ENCODE measurements at regions not wholly inside any gene's neighbourhood (a gene's known extent, or its start where the extent isn't known, plus 50 kb on each side); places are given as distances from the start of the nearest gene placed in this dataset.

DNA sequence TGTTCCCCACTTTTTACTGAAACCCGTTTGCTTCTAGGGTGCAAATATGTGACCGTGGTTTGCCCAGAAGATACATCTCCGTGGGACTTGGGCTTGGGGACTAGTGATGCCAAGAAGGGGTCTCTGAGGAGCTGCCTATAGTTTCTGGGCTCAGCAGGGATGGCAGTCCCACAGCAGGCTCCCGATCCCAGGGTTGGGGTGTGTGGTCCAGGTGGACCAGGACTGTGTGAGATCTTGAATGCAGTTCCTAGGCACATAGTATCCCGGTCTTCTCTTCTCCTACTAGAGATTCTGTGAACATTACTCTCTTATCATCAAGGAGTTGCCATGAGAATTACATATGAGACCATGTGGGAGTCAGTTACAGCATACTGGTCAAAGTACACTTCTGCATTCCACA, 435.8 kb upstream of the SPRED2 start:
- Histone ChIP-seq H3K4me1 (ENCODE audit: insufficient read depth, low read length, poor library complexity, severe bottlenecking) (peaks cover 31% of the 10 kb centered on the region), H3K36me3 (ENCODE audit: insufficient read depth, low read length, poor library complexity, severe bottlenecking) (no peaks in the 10 kb centered on the region), H3K9me3 (ENCODE audit: low read depth, low read length, poor library complexity, severe bottlenecking) (no peaks in the 10 kb centered on the region), H3K27me3 (replicated peaks; ENCODE audit: insufficient read depth, low read depth, low read length, poor library complexity) (no peaks in the 10 kb centered on the region), H3K27ac (ENCODE audit: low read depth, low read length, poor library complexity, severe bottlenecking) (no peak overlapping the region), H3K4me3 (ENCODE audit: low read depth, low read length, poor library complexity, severe bottlenecking) (no peak overlapping the region)
- no peak for DNase-seq (ENCODE audit: low spot score)
- BruUV-seq (replicated peaks) = no TSS peak
- intact Hi-C loops (cut with micrococcal nuclease; ENCODE audit: unreplicated experiment) = no loop called here
- ChIA-PET CTCF (no interaction called here), POLR2A (ENCODE audit: low non-redundant PET) (no interaction called here)
- no peak for TF ChIP-seq EZH2 (IDR thresholded peaks at IDR 0.05; ENCODE audit: borderline replicate concordance, low read depth, low read length, poor library complexity, severe bottlenecking)
- TF ChIP-seq, protein P1, sequence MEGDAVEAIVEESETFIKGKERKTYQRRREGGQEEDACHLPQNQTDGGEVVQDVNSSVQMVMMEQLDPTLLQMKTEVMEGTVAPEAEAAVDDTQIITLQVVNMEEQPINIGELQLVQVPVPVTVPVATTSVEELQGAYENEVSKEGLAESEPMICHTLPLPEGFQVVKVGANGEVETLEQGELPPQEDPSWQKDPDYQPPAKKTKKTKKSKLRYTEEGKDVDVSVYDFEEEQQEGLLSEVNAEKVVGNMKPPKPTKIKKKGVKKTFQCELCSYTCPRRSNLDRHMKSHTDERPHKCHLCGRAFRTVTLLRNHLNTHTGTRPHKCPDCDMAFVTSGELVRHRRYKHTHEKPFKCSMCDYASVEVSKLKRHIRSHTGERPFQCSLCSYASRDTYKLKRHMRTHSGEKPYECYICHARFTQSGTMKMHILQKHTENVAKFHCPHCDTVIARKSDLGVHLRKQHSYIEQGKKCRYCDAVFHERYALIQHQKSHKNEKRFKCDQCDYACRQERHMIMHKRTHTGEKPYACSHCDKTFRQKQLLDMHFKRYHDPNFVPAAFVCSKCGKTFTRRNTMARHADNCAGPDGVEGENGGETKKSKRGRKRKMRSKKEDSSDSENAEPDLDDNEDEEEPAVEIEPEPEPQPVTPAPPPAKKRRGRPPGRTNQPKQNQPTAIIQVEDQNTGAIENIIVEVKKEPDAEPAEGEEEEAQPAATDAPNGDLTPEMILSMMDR (conservative IDR thresholded peaks at IDR 0.05; ENCODE audit: low read depth, low read length) = no peak

GRCh38 chr2:65867446-65867845, 435.0 kb upstream of the SPRED2 start:
- intact Hi-C loops (cut with micrococcal nuclease; ENCODE audit: unreplicated experiment) = no loop called here

DNA sequence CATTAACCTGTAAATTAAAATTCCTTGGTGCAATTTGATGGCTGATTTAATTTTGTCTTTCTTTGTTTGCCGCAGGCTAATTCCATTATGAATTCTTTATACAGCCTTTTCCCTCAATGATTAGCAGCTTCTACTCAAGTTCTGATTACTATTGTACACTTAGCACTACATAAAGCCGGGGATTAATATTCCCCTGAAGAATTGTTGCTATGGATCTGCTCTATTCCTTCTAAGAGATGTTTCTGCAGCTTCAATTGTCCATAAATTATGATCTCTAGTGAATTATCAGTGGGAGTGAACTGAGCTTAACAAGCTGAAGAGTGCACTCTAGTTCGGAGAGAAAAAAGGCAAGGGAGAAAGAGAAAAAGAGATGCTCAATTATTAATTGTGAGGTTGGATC, 433.7 kb upstream of the SPRED2 start:
- Histone ChIP-seq H3K27me3 (replicated peaks; ENCODE audit: insufficient read depth, low read depth, low read length, poor library complexity) (no peaks in the 10 kb centered on the region), H3K9me3 (ENCODE audit: low read depth, low read length, poor library complexity, severe bottlenecking) (no peaks in the 10 kb centered on the region), H3K4me3 (ENCODE audit: low read depth, low read length, poor library complexity, severe bottlenecking) (no peak overlapping the region), H3K36me3 (ENCODE audit: insufficient read depth, low read length, poor library complexity, severe bottlenecking) (no peaks in the 10 kb centered on the region), H3K4me1 (ENCODE audit: insufficient read depth, low read length, poor library complexity, severe bottlenecking) (peaks cover 31% of the 10 kb centered on the region), H3K27ac (ENCODE audit: low read depth, low read length, poor library complexity, severe bottlenecking) (no peak overlapping the region)
- BruUV-seq (replicated peaks) = no TSS peak
- TF ChIP-seq EZH2 (IDR thresholded peaks at IDR 0.05; ENCODE audit: borderline replicate concordance, low read depth, low read length, poor library complexity, severe bottlenecking) = no peak
- TF ChIP-seq, protein P1 (conservative IDR thresholded peaks at IDR 0.05; ENCODE audit: low read depth, low read length) = no peak
- intact Hi-C loops (cut with micrococcal nuclease; ENCODE audit: unreplicated experiment) = no loop called here
- ChIA-PET CTCF (no interaction called here), POLR2A (ENCODE audit: low non-redundant PET) (interaction anchor here (0.5 kb wide), 1 partner anchor 569 kb away, joined by 8 read pairs; no protein-coding TSS in a partner anchor)
- DNase-seq (ENCODE audit: low spot score) = no peak

More at GRCh38 chr2:65867446-65867845, 435.0 kb upstream of the SPRED2 start:
- no peak for DNase-seq (ENCODE audit: low spot score)
- ChIA-PET CTCF (no interaction called here), POLR2A (ENCODE audit: low non-redundant PET) (no interaction called here)
- peaks cover 31% of the 10 kb centered on the region for H3K4me1 ChIP-seq (ENCODE audit: insufficient read depth, low read length, poor library complexity, severe bottlenecking)
- no TSS peak for BruUV-seq (replicated peaks)
- H3K27ac ChIP-seq (ENCODE audit: low read depth, low read length, poor library complexity, severe bottlenecking) = no peak overlapping the region
- no peaks in the 10 kb centered on the region for H3K9me3 ChIP-seq (ENCODE audit: low read depth, low read length, poor library complexity, severe bottlenecking)
- H3K4me3 ChIP-seq (ENCODE audit: low read depth, low read length, poor library complexity, severe bottlenecking) = no peak overlapping the region
- TF ChIP-seq, protein P1 (conservative IDR thresholded peaks at IDR 0.05; ENCODE audit: low read depth, low read length) = no peak
- no peak for TF ChIP-seq EZH2 (IDR thresholded peaks at IDR 0.05; ENCODE audit: borderline replicate concordance, low read depth, low read length, poor library complexity, severe bottlenecking)
- no peaks in the 10 kb centered on the region for H3K27me3 ChIP-seq (replicated peaks; ENCODE audit: insufficient read depth, low read depth, low read length, poor library complexity)
- H3K36me3 ChIP-seq (ENCODE audit: insufficient read depth, low read length, poor library complexity, severe bottlenecking) = no peaks in the 10 kb centered on the region
